Erythroblast (primary cell): ENCODE measurements at regions not wholly inside any gene's neighbourhood (a gene's known extent, or its start where the extent isn't known, plus 50 kb on each side); places are given as distances from the start of the nearest gene placed in this dataset.

Experiments
- GATA1 ChIP-seq: IDR thresholded peaks from 2 replicates; pipeline ENCODE4 v1.6.1; 2011; ENCODE audit warnings: low read depth, mild to moderate bottlenecking, control low read depth, low read length, moderate library complexity
- POLR2A ChIP-seq: IDR thresholded peaks from 2 replicates; pipeline ENCODE4 v1.6.1; 2011; ENCODE audit warnings: mild to moderate bottlenecking, low read length

DNA sequence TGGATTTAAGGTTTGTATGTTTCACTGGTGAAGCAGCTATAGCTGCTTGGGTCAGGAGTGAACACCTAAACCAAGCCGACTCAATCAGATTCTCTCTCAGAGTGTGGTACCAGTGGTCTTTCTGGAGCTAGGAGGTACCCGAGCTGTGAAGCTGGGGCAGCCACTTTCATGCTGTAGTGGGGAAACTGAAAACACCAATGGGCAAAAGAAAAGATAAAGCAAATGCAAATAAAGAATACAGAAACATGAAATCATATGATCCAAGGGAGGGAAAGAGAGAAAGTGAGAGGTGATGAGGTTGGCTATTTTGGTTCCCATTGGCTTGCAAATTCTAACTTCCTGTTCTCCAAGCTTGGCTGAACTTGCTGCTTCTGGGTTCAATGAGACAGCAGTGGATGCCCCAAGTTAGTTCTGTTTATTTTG lies 212.3 kb upstream of the CFAP20DC start:
- TF ChIP-seq POLR2A: no peak
- no peak for TF ChIP-seq GATA1
